CD14-positive monocyte (primary cell): ENCODE measurements at regions not wholly inside any gene's neighbourhood (a gene's known extent, or its start where the extent isn't known, plus 50 kb on each side); places are given as distances from the start of the nearest gene placed in this dataset.

Source experiments
- DNase-seq, 3 donors: peaks; one replicate each; pipeline ENCODE4 v3.0.0-alpha.2; 2011 to 2022
- H2AFZ ChIP-seq: 2 replicates; pipeline ENCODE4 v1.6.0; 2012; ENCODE audit warnings: mild to moderate bottlenecking, low read depth, low read length, inconsistent platforms; ENCODE audit not compliant: insufficient read depth, poor library complexity, severe bottlenecking
- H3K27ac ChIP-seq, 2 donors: 1 replicate in 1 of 2; 2 replicates in 1 of 2; pipeline ENCODE4 v1.5.1; 2012 to 2013; ENCODE audit warnings: low read length in 2 of 2, control low read depth in 1 of 2, inconsistent platforms in 1 of 2, low read depth in 1 of 2, mild to moderate bottlenecking in 1 of 2
- H3K27me3 ChIP-seq, 2 donors: one replicate each; pipeline versions ENCODE4 v1.6.0 to v1.6.1; 2011 to 2013; ENCODE audit warnings: low read length in 2 of 2; ENCODE audit not compliant: control insufficient read depth in 2 of 2, insufficient read depth in 2 of 2
- H3K36me3 ChIP-seq, 2 donors: replicated peaks in 1 of 2; 1 replicate in 1 of 2; 2 replicates in 1 of 2; pipeline versions ENCODE4 v1.5.1 to v1.6.1; 2012 to 2013; ENCODE audit warnings: low read length in 2 of 2, control low read depth in 1 of 2, inconsistent platforms in 1 of 2, mild to moderate bottlenecking in 1 of 2; ENCODE audit not compliant: insufficient read depth in 2 of 2, control insufficient read depth in 1 of 2
- H3K4me1 ChIP-seq, 2 donors: 1 replicate in 1 of 2; 2 replicates in 1 of 2; pipeline versions ENCODE4 v1.5.1 to v1.6.1; 2012 to 2013; ENCODE audit warnings: low read length in 2 of 2, control low read depth in 1 of 2, inconsistent platforms in 1 of 2, mild to moderate bottlenecking in 1 of 2, moderate library complexity in 1 of 2; ENCODE audit not compliant: insufficient read depth in 2 of 2, control insufficient read depth in 1 of 2
- H3K4me2 ChIP-seq: replicated peaks from 2 replicates; pipeline ENCODE3; 2012; ENCODE audit warnings: low read length, moderate library complexity, mild to moderate bottlenecking; ENCODE audit not compliant: poor library complexity, severe bottlenecking; ENCODE audit errors: extremely low read depth
- H3K4me3 ChIP-seq, 3 experiments: fragments of 200-600 bp in 1 of 3; sonication (generic) in 1 of 3; replicated peaks in 1 of 3; 1 replicate in 2 of 3; 2 replicates in 1 of 3; pipeline ENCODE4 v1.5.1; 2011 to 2013; ENCODE audit warnings: low read length in 3 of 3, mild to moderate bottlenecking in 3 of 3, control low read depth in 2 of 3, low read depth in 2 of 3, inconsistent platforms in 1 of 3, moderate library complexity in 1 of 3
- H3K79me2 ChIP-seq: 2 replicates; pipeline ENCODE4 v1.6.0; 2012; ENCODE audit warnings: mild to moderate bottlenecking, control low read depth, inconsistent platforms, low read length, moderate library complexity; ENCODE audit not compliant: insufficient read depth
- H3K9ac ChIP-seq: 2 replicates; pipeline ENCODE4 v1.6.0; 2017; ENCODE audit warnings: low read length, mild to moderate bottlenecking; ENCODE audit not compliant: insufficient read depth, poor library complexity, severe bottlenecking
- H3K9me3 ChIP-seq, 2 donors: replicated peaks in 1 of 2; 1 replicate in 1 of 2; 2 replicates in 1 of 2; pipeline versions ENCODE4 v1.5.1 to v1.6.1; 2012 to 2013; ENCODE audit warnings: low read length in 2 of 2, control low read depth in 1 of 2; ENCODE audit not compliant: control insufficient read depth in 1 of 2, insufficient read depth in 1 of 2
- H4K20me1 ChIP-seq: 2 replicates; pipeline ENCODE4 v1.6.0; 2012; ENCODE audit warnings: mild to moderate bottlenecking, low read length, control low read depth, moderate library complexity; ENCODE audit not compliant: insufficient read depth
- H3K27ac Mint-ChIP-seq, 7 donors: one replicate each; pipeline ENCODE4 v1.8.0; 2020; ENCODE audit warnings: mild to moderate bottlenecking in 7 of 7, mixed read lengths in 7 of 7, moderate library complexity in 6 of 7, inconsistent platforms in 2 of 7
- H3K27me3 Mint-ChIP-seq, 3 donors: one replicate each; pipeline ENCODE4 v1.8.0; 2021 to 2022; ENCODE audit warnings: low read depth in 3 of 3, mild to moderate bottlenecking in 3 of 3, mixed read lengths in 3 of 3, moderate library complexity in 3 of 3, inconsistent platforms in 1 of 3
- H3K36me3 Mint-ChIP-seq, 2 donors: one replicate each; pipeline ENCODE4 v1.8.0; 2020; ENCODE audit warnings: mixed read lengths in 2 of 2, inconsistent platforms in 1 of 2, mild to moderate bottlenecking in 1 of 2
- H3K4me1 Mint-ChIP-seq: one replicate; pipeline ENCODE4 v1.8.0; 2020; ENCODE audit warnings: mild to moderate bottlenecking, mixed read lengths
- H3K4me3 Mint-ChIP-seq, 2 donors: one replicate each; pipeline ENCODE4 v1.8.0; 2020; ENCODE audit warnings: mild to moderate bottlenecking in 2 of 2, mixed read lengths in 2 of 2, moderate library complexity in 1 of 2
- H3K9me3 Mint-ChIP-seq, 7 donors: one replicate each; pipeline ENCODE4 v1.8.0; 2020 to 2022; ENCODE audit warnings: mixed read lengths in 7 of 7, mild to moderate bottlenecking in 6 of 7, moderate library complexity in 6 of 7, inconsistent platforms in 2 of 7
- CTCF ChIP-seq: fragments of 200-600 bp; IDR thresholded peaks from one replicate; pipeline ENCODE4 v1.8.0; 2022; ENCODE audit warnings: antibody characterized with exemption, mild to moderate bottlenecking
- WGBS: methylation state at CpG from one replicate; pipeline ENCODE4 v1.1.5; 2013; ENCODE audit warnings: missing lambda C conversion rate; ENCODE audit not compliant: insufficient coverage; 5-methylcytosine and 5-hydroxymethylcytosine counted together
- intact Hi-C, 2 donors: fragments of 100-400 bp; cut with micrococcal nuclease; formaldehyde crosslinking; loops; one replicate each; pipeline versions ENCODE4 v1.15.0 to v1.15.1; 2023

DNA sequence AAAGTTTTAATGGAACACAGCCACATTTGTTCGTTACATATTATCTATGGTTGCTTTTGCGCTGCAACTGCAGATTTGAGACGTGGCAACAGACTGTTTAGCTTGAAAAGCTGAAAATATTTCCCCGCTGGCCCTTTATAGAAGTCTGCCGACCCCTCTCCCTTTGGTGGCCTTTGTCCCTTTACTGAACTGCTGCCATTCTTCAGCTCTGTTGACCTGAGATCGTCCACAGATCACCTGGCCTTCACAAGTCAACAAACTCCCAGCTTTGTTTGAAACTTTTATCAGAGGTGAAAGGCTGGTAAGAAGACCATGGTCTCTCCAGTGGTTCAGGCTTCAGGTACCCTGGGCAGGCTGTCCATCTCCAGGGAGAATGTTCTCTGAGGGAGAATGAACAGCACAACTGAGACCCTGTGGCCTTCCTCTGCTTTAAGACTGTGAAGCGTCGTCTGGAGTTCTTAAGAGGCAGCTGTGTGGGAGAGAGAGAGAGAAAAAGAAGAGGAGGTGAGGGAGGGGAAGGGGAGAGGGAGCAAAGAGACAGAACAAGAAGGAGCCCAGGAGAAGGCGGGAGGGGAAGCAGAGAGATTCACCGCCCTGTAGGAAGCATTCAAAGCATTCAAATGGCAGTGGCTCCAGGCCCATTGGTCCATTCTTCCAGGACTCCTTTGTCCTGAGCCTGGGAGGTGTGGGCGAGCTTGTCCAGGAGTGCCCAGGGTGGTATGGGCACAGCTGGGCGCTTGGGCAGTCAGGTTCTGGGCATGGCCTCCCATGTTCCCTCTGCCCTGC lies 53.7 kb upstream of the INSYN1 start:
- Histone ChIP-seq H3K9ac (no peak overlapping the region), H3K4me3 (no peak overlapping the region), H3K36me3 (no peaks in the 10 kb centered on the region), H3K4me1 (no peaks in the 10 kb centered on the region), H3K27me3 (no peaks in the 10 kb centered on the region), H2AFZ (no peak overlapping the region), H4K20me1 (no peaks in the 10 kb centered on the region), H3K27ac (no peak overlapping the region), H3K79me2 (no peaks in the 10 kb centered on the region), H3K4me2 (no peak overlapping the region), H3K9me3 (no peaks in the 10 kb centered on the region)
- no peak for TF ChIP-seq CTCF
- 94% methylated on average over 11 of the region's 12 CpGs for WGBS
- no peaks in the 10 kb centered on the region for H3K9me3 Mint-ChIP-seq
- H3K4me1 Mint-ChIP-seq, result no peaks in the 10 kb centered on the region
- no peak for DNase-seq
- no peak overlapping the region for H3K27ac Mint-ChIP-seq
- peaks cover 4 to 6% (median 5%) of the 10 kb centered on the region in 3 donors for H3K27me3 Mint-ChIP-seq
- intact Hi-C loops, result no loop called here
- no peak overlapping the region for H3K4me3 Mint-ChIP-seq
- no peaks in the 10 kb centered on the region for H3K36me3 Mint-ChIP-seq

DNA sequence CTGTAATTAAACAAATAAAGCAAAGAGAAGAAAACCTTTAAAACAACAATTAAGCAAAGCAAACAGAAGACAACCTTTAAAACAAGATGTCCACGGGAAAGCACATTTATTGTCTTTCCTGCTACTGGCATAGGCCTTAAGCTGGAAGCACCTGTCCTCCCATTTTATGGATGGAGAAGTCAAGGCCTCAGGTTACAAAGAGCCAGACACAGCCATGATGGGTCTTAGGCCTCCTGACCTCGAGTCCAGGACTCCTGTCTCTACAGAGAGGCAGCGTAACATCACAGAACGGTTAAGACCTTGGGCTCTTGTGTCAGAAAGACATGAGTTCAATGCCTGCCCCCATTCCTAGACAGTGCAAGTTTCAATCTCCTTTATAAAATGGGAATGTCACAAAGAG lies 54.7 kb upstream of the INSYN1 start:
- no peak overlapping the region for H2AFZ ChIP-seq
- Mint-ChIP-seq H3K4me1 (no peaks in the 10 kb centered on the region), H3K36me3 (no peaks in the 10 kb centered on the region), H3K27me3 (peaks cover 4 to 6% (median 5%) of the 10 kb centered on the region in 3 donors), H3K9me3 (no peaks in the 10 kb centered on the region), H3K4me3 (no peak overlapping the region), H3K27ac (no peak overlapping the region)
- no peaks in the 10 kb centered on the region for H4K20me1 ChIP-seq
- H3K36me3 ChIP-seq, result no peaks in the 10 kb centered on the region
- no peak for DNase-seq
- TF ChIP-seq CTCF, result no peak
- intact Hi-C loops, result no loop called here
- no peak overlapping the region for H3K27ac ChIP-seq
- WGBS, result 100% methylated on average over 1 of the region's 4 CpGs
- H3K4me1 ChIP-seq, result no peaks in the 10 kb centered on the region
- H3K27me3 ChIP-seq, result no peaks in the 10 kb centered on the region
- H3K79me2 ChIP-seq, result no peaks in the 10 kb centered on the region
- no peaks in the 10 kb centered on the region for H3K9me3 ChIP-seq
- H3K4me2 ChIP-seq, result no peak overlapping the region
- no peak overlapping the region for H3K4me3 ChIP-seq
- no peak overlapping the region for H3K9ac ChIP-seq
